GM23248 (cell line): ENCODE measurements at regions not wholly inside any gene's neighbourhood (a gene's known extent, or its start where the extent isn't known, plus 50 kb on each side); places are given as distances from the start of the nearest gene placed in this dataset.

ENCODE experiments used
- DNase-seq: peaks from one replicate; pipeline ENCODE4 v3.0.0-alpha.2; 2015
- H2AFZ ChIP-seq: fragments of 200-600 bp; sonication (generic); 2 replicates; pipeline ENCODE4 v1.6.1; 2016; ENCODE audit warnings: antibody characterized with exemption
- H3F3A ChIP-seq: fragments of 200-600 bp; sonication (generic); 2 replicates; pipeline ENCODE4 v1.6.1; 2016; ENCODE audit warnings: mild to moderate bottlenecking, antibody characterized with exemption, mixed run types; ENCODE audit not compliant: insufficient read depth
- H3K27ac ChIP-seq: fragments of 200-600 bp; sonication (generic); 2 replicates; pipeline ENCODE4 v1.5.1; 2016; ENCODE audit warnings: mild to moderate bottlenecking
- H3K27me3 ChIP-seq: fragments of 200-600 bp; sonication (generic); replicated peaks from 2 replicates; pipeline ENCODE4 v1.6.1; 2016; ENCODE audit warnings: mild to moderate bottlenecking; ENCODE audit not compliant: insufficient read depth
- H3K36me3 ChIP-seq: fragments of 200-600 bp; sonication (generic); 2 replicates; pipeline ENCODE4 v1.6.1; 2016; ENCODE audit warnings: low read depth, mild to moderate bottlenecking
- H3K4me1 ChIP-seq: fragments of 200-600 bp; sonication (generic); 2 replicates; pipeline ENCODE4 v1.6.1; 2016; ENCODE audit warnings: mild to moderate bottlenecking; ENCODE audit not compliant: insufficient read depth
- H3K4me2 ChIP-seq: fragments of 200-600 bp; sonication (generic); one replicate; pipeline ENCODE4 v1.6.1; 2016; ENCODE audit warnings: mild to moderate bottlenecking; ENCODE audit not compliant: unreplicated experiment
- H3K4me3 ChIP-seq: fragments of 200-600 bp; sonication (generic); 2 replicates; pipeline ENCODE4 v1.5.1; 2016; ENCODE audit warnings: mild to moderate bottlenecking
- H3K79me2 ChIP-seq: fragments of 200-600 bp; sonication (generic); 2 replicates; pipeline ENCODE4 v1.6.1; 2016; ENCODE audit warnings: mild to moderate bottlenecking; ENCODE audit not compliant: insufficient read depth
- H3K9ac ChIP-seq: fragments of 200-600 bp; sonication (generic); 2 replicates; pipeline ENCODE4 v1.6.1; 2016; ENCODE audit warnings: mild to moderate bottlenecking
- H3K9me2 ChIP-seq: fragments of 200-600 bp; sonication (generic); 2 replicates; pipeline ENCODE4 v1.6.1; 2016; ENCODE audit warnings: mixed run types, mild to moderate bottlenecking, moderate library complexity; ENCODE audit not compliant: insufficient read depth
- H3K9me3 ChIP-seq: fragments of 200-600 bp; sonication (generic); one replicate; pipeline ENCODE4 v1.6.1; 2017; ENCODE audit warnings: low read depth
- H4K20me1 ChIP-seq: fragments of 200-600 bp; sonication (generic); 2 replicates; pipeline ENCODE4 v1.6.0; 2016; ENCODE audit not compliant: insufficient read depth
- EZH2 ChIP-seq: fragments of 200-600 bp; sonication (generic); IDR thresholded peaks from 2 replicates; pipeline ENCODE4 v1.6.1; 2018; ENCODE audit warnings: antibody characterized with exemption, mild to moderate bottlenecking; ENCODE audit not compliant: insufficient read depth, poor library complexity, severe bottlenecking
- EZH2phosphoT487 ChIP-seq: fragments of 200-600 bp; sonication (generic); IDR thresholded peaks from 2 replicates; pipeline ENCODE4 v1.6.1; 2018; ENCODE audit warnings: antibody characterized with exemption, moderate library complexity, mild to moderate bottlenecking, low read depth; ENCODE audit not compliant: insufficient read depth
- WGBS, 2 experiments: methylation state at CpG; one replicate each; pipeline ENCODE4 v1.1.6; 2015 to 2017; ENCODE audit warnings: low lambda C conversion rate in 2 of 2, low coverage in 1 of 2; ENCODE audit errors: missing lambda C conversion rate in 2 of 2; 5-methylcytosine and 5-hydroxymethylcytosine counted together
- in situ Hi-C: fragments of 300-500 bp; cut with MboI; formaldehyde crosslinking; loops from 2 replicates; pipeline ENCODE4 v1.15.0; 2020

- in situ Hi-C loops = no loop called here
These were observed 782.5 kb upstream of the HS6ST1 start for GRCh38 chr2:129101186-129101585.

GRCh38 chr2:129103936-129104878 is 785.5 kb upstream of the HS6ST1 start:
- H3K9me3 ChIP-seq = no peaks in the 10 kb centered on the region
- in situ Hi-C loops = no loop called here
- no peaks in the 10 kb centered on the region for H3K9me2 ChIP-seq
- H3K27me3 ChIP-seq = no peaks in the 10 kb centered on the region
- H3F3A ChIP-seq = no peaks in the 10 kb centered on the region
- no peaks in the 10 kb centered on the region for H4K20me1 ChIP-seq
- no peak overlapping the region for H3K27ac ChIP-seq
- no peaks in the 10 kb centered on the region for H3K79me2 ChIP-seq
- H3K4me2 ChIP-seq = no peak overlapping the region
- DNase-seq = no peak
- H3K4me3 ChIP-seq = no peak overlapping the region
- no peaks in the 10 kb centered on the region for H3K36me3 ChIP-seq
- WGBS, 2 experiments = 24 to 27% methylated on average over 13 of the region's 13 CpGs
- H3K9ac ChIP-seq = no peak overlapping the region
- H2AFZ ChIP-seq = no peak overlapping the region
- H3K4me1 ChIP-seq = no peaks in the 10 kb centered on the region
- TF ChIP-seq EZH2phosphoT487 (no peak), EZH2 (no peak)

More at GRCh38 chr2:129101186-129101585, 782.5 kb upstream of the HS6ST1 start:
- H3K9me3 ChIP-seq = no peaks in the 10 kb centered on the region
- no peak for DNase-seq
- no peaks in the 10 kb centered on the region for H4K20me1 ChIP-seq
- H3K4me2 ChIP-seq = no peak overlapping the region
- 11 to 16% methylated on average over 2 of the region's 2 CpGs for WGBS, 2 experiments
- no peak overlapping the region for H3K9ac ChIP-seq
- H3K36me3 ChIP-seq = no peaks in the 10 kb centered on the region
- H3K27ac ChIP-seq = no peak overlapping the region
- TF ChIP-seq EZH2 (no peak), EZH2phosphoT487 (no peak)
- H3K4me3 ChIP-seq = no peak overlapping the region
- no peaks in the 10 kb centered on the region for H3K4me1 ChIP-seq
- no peak overlapping the region for H2AFZ ChIP-seq
- no peaks in the 10 kb centered on the region for H3K27me3 ChIP-seq
- H3F3A ChIP-seq = no peaks in the 10 kb centered on the region
- no peaks in the 10 kb centered on the region for H3K79me2 ChIP-seq
- H3K9me2 ChIP-seq = no peaks in the 10 kb centered on the region

GRCh38 chr2:129112181-129112580 is 793.5 kb upstream of the HS6ST1 start:
- H3K9me2 ChIP-seq = no peaks in the 10 kb centered on the region
- no peaks in the 10 kb centered on the region for H3K79me2 ChIP-seq
- H3K4me1 ChIP-seq = no peaks in the 10 kb centered on the region
- H3K4me3 ChIP-seq = no peak overlapping the region
- no peak overlapping the region for H2AFZ ChIP-seq
- H3K9ac ChIP-seq = no peak overlapping the region
- no peaks in the 10 kb centered on the region for H3K9me3 ChIP-seq
- H4K20me1 ChIP-seq = no peaks in the 10 kb centered on the region
- 53 to 54% methylated on average over 6 of the region's 6 CpGs for WGBS, 2 experiments
- no peaks in the 10 kb centered on the region for H3K27me3 ChIP-seq
- DNase-seq = no peak
- H3K36me3 ChIP-seq = no peaks in the 10 kb centered on the region
- in situ Hi-C loops = no loop called here
- no peak overlapping the region for H3K4me2 ChIP-seq
- TF ChIP-seq EZH2 = no peak
- no peak for TF ChIP-seq EZH2phosphoT487
- H3K27ac ChIP-seq = no peak overlapping the region
- H3F3A ChIP-seq = no peaks in the 10 kb centered on the region

- Histone ChIP-seq H3K4me2 (no peak overlapping the region), H3K9ac (no peak overlapping the region), H3K36me3 (no peaks in the 10 kb centered on the region), H3K4me3 (no peak overlapping the region), H2AFZ (no peak overlapping the region), H4K20me1 (no peaks in the 10 kb centered on the region), H3K27ac (no peak overlapping the region), H3K27me3 (no peaks in the 10 kb centered on the region), H3F3A (no peaks in the 10 kb centered on the region), H3K9me3 (no peaks in the 10 kb centered on the region), H3K9me2 (no peaks in the 10 kb centered on the region), H3K4me1 (no peaks in the 10 kb centered on the region), H3K79me2 (no peaks in the 10 kb centered on the region)
- no peak for DNase-seq
- in situ Hi-C loops = no loop called here
- WGBS, 2 experiments = 56 to 61% methylated on average over 6 of the region's 6 CpGs
- TF ChIP-seq EZH2phosphoT487 = no peak
- no peak for TF ChIP-seq EZH2
These were observed 795.1 kb upstream of the HS6ST1 start for GRCh38 chr2:129113776-129114175.
